ENCODE measurements at regions not wholly inside any gene's neighbourhood (a gene's known extent, or its start where the extent isn't known, plus 50 kb on each side); places are given as distances from the start of the nearest gene placed in this dataset.

- Histone ChIP-seq H3K36me3 (no peaks in the 10 kb centered on the region), H3K9me3 (no peaks in the 10 kb centered on the region), H3K4me3 (no peak overlapping the region), H3K4me1 (no peaks in the 10 kb centered on the region), H3K27ac (no peak overlapping the region), H3K27me3 (peaks cover 0 to 16% of the 10 kb centered on the region in 2 donors)
- intact Hi-C loops (cut with DNase I): no loop called here
- DNase-seq: no peak
- 16% methylated on average over 23 of the region's 23 CpGs for WGBS (ENCODE audit: insufficient coverage, low coverage, low lambda C conversion rate, missing lambda C conversion rate)
- no peak for ATAC-seq
- TF ChIP-seq CTCF (IDR thresholded peaks at IDR 0.05) (no peak), POLR2A (IDR thresholded peaks at IDR 0.05) (no peak)
Observed at GRCh38 chr16:73890186-73891128, 406.2 kb upstream of the PSMD7 start.

- peaks cover 0 to 16% of the 10 kb centered on the region in 2 donors for H3K27me3 ChIP-seq
- intact Hi-C loops (cut with DNase I): no loop called here
- no peak overlapping the region for H3K27ac ChIP-seq
- H3K36me3 ChIP-seq: no peaks in the 10 kb centered on the region
- TF ChIP-seq POLR2A (IDR thresholded peaks at IDR 0.05) (no peak), CTCF (IDR thresholded peaks at IDR 0.05) (no peak)
- ATAC-seq: no peak
- H3K9me3 ChIP-seq: no peaks in the 10 kb centered on the region
- H3K4me3 ChIP-seq: no peak overlapping the region
- 42% methylated on average over 9 of the region's 13 CpGs for WGBS (ENCODE audit: insufficient coverage, low coverage, low lambda C conversion rate, missing lambda C conversion rate)
- no peak for DNase-seq
- H3K4me1 ChIP-seq: no peaks in the 10 kb centered on the region
Observed at GRCh38 chr16:73888840-73889490, 407.6 kb upstream of the PSMD7 start.

GRCh38 chr16:73887911-73888310, 408.7 kb upstream of the PSMD7 start:
- no peak for ATAC-seq
- WGBS (ENCODE audit: insufficient coverage, low coverage, low lambda C conversion rate, missing lambda C conversion rate): 19% methylated on average over 8 of the region's 8 CpGs
- H3K27me3 ChIP-seq: peaks cover 0 to 16% of the 10 kb centered on the region in 2 donors
- no peaks in the 10 kb centered on the region for H3K4me1 ChIP-seq
- intact Hi-C loops (cut with DNase I): no loop called here
- no peaks in the 10 kb centered on the region for H3K36me3 ChIP-seq
- no peak overlapping the region for H3K27ac ChIP-seq
- DNase-seq: no peak
- no peak overlapping the region for H3K4me3 ChIP-seq
- TF ChIP-seq POLR2A (IDR thresholded peaks at IDR 0.05): no peak
- TF ChIP-seq CTCF (IDR thresholded peaks at IDR 0.05): no peak
- H3K9me3 ChIP-seq: no peaks in the 10 kb centered on the region

- Histone ChIP-seq H3K4me1 (no peaks in the 10 kb centered on the region), H3K9me3 (no peaks in the 10 kb centered on the region), H3K36me3 (no peaks in the 10 kb centered on the region), H3K27me3 (peaks cover 0 to 16% of the 10 kb centered on the region in 2 donors), H3K27ac (no peak overlapping the region), H3K4me3 (no peak overlapping the region)
- 69% methylated on average over 10 of the region's 10 CpGs for WGBS (ENCODE audit: insufficient coverage, low coverage, low lambda C conversion rate, missing lambda C conversion rate)
- ATAC-seq (no peak), DNase-seq (no peak)
- TF ChIP-seq POLR2A (IDR thresholded peaks at IDR 0.05) (no peak), CTCF (IDR thresholded peaks at IDR 0.05) (no peak)
- intact Hi-C loops (cut with DNase I): no loop called here
Observed at GRCh38 chr16:73886426-73886825, 410.2 kb upstream of the PSMD7 start.

All from right lobe of liver (tissue), 6 donors.